SK-N-SH (cell line): ENCODE measurements at regions not wholly inside any gene's neighbourhood (a gene's known extent, or its start where the extent isn't known, plus 50 kb on each side); places are given as distances from the start of the nearest gene placed in this dataset.
A peak's percentile ranks its signal among the peaks of the same experiment; 100 is the strongest.

Source experiments
- CTCF ChIA-PET: fragments of 300-600, 350-600 bp; formaldehyde crosslinking; extraction: SDS; loops from one replicate; lab custom pipeline; 2021; lab: Yijun Ruan, JAX
- POLR2A ChIA-PET: fragments of 350-600 bp; sonication (Branson Sonifier 250); formaldehyde crosslinking; extraction: SDS; loops from one replicate; lab custom pipeline; 2020; ENCODE audit warnings: antibody characterized with exemption, inconsistent platforms; lab: Yijun Ruan, JAX
- DNase-seq: peaks from one replicate; pipeline ENCODE4 v3.0.0; 2012
- H2AFZ ChIP-seq: fragments of 200-600 bp; sonication (generic); 2 replicates; pipeline ENCODE4 v1.8.1; 2016; ENCODE audit warnings: antibody characterized with exemption, mild to moderate bottlenecking, low read depth
- H3F3A ChIP-seq: fragments of 200-600 bp; sonication (generic); replicated peaks from 2 replicates; pipeline ENCODE3; 2016; ENCODE audit warnings: antibody characterized with exemption, mild to moderate bottlenecking; ENCODE audit not compliant: insufficient read depth
- H3K27ac ChIP-seq, 2 experiments: fragments of 200-500 bp in 1 of 2; fragments of 200-600 bp in 1 of 2; sonication (Bioruptor generic) in 1 of 2; sonication (generic), shearing (Covaris generic) in 1 of 2; 2 replicates each; pipeline versions ENCODE4 v1.5.1 to v1.6.1; 2014 to 2016; ENCODE audit warnings: low read depth in 2 of 2, inconsistent platforms in 1 of 2, low read length in 1 of 2, mild to moderate bottlenecking in 1 of 2, mixed read lengths in 1 of 2
- H3K27me3 ChIP-seq: fragments of 200-600 bp; sonication (generic), shearing (Covaris generic); 2 replicates; pipeline ENCODE4 v1.6.1; 2016; ENCODE audit warnings: mixed run types; ENCODE audit not compliant: insufficient read depth
- H3K36me3 ChIP-seq, 2 experiments: fragments of 200-500 bp in 1 of 2; fragments of 200-600 bp in 1 of 2; sonication (Bioruptor generic) in 1 of 2; sonication (generic) in 1 of 2; replicated peaks in 1 of 2; 2 replicates each; pipeline versions ENCODE3 to v1.5.1; 2014 to 2016; ENCODE audit warnings: low read length in 1 of 2, mild to moderate bottlenecking in 1 of 2; ENCODE audit not compliant: insufficient read depth in 2 of 2, control insufficient read depth in 1 of 2
- H3K4me1 ChIP-seq, 2 experiments: fragments of 200-500 bp in 1 of 2; fragments of 200-600 bp in 1 of 2; sonication (Bioruptor generic) in 1 of 2; sonication (generic), shearing (Covaris generic) in 1 of 2; 2 replicates each; pipeline versions ENCODE4 v1.5.1 to v1.6.1; 2014 to 2016; ENCODE audit warnings: low read depth in 1 of 2, low read length in 1 of 2, mixed run types in 1 of 2; ENCODE audit not compliant: insufficient read depth in 2 of 2, control insufficient read depth in 1 of 2
- H3K4me2 ChIP-seq: fragments of 200-600 bp; sonication (generic), shearing (Covaris generic); 2 replicates; pipeline ENCODE4 v1.6.1; 2017; ENCODE audit warnings: mixed run types
- H3K4me3 ChIP-seq, 2 experiments: fragments of 200-500 bp in 1 of 2; fragments of 200-600 bp in 1 of 2; sonication (Bioruptor generic) in 1 of 2; sonication (generic), shearing (Covaris generic) in 1 of 2; 2 replicates each; pipeline versions ENCODE4 v1.5.1 to v1.8.1; 2014 to 2016; ENCODE audit warnings: low read depth in 2 of 2, inconsistent platforms in 1 of 2, low read length in 1 of 2, mild to moderate bottlenecking in 1 of 2, mixed read lengths in 1 of 2, moderate library complexity in 1 of 2
- H3K79me2 ChIP-seq: fragments of 200-600 bp; sonication (generic); 2 replicates; pipeline ENCODE4 v1.8.1; 2017; ENCODE audit warnings: mild to moderate bottlenecking; ENCODE audit not compliant: insufficient read depth
- H3K9ac ChIP-seq: fragments of 200-600 bp; sonication (generic); 2 replicates; pipeline ENCODE4 v1.6.1; 2017; ENCODE audit warnings: mixed run types
- H3K9me2 ChIP-seq: fragments of 200-600 bp; sonication (generic); 2 replicates; pipeline ENCODE4 v1.6.1; 2017; ENCODE audit warnings: mixed run types
- H3K9me3 ChIP-seq: fragments of 200-600 bp; sonication (generic); 2 replicates; pipeline ENCODE4 v1.6.1; 2017; ENCODE audit warnings: mixed run types, mild to moderate bottlenecking, moderate library complexity
- H4K20me1 ChIP-seq: fragments of 200-600 bp; sonication (generic); 2 replicates; pipeline ENCODE4 v1.6.1; 2017; ENCODE audit warnings: mild to moderate bottlenecking, mixed run types; ENCODE audit not compliant: insufficient read depth
- CHD2 ChIP-seq: fragments of 150-350 bp; IDR thresholded peaks from 2 replicates; pipeline ENCODE4 v1.6.1; 2018; ENCODE audit warnings: low read length; ENCODE audit not compliant: partially characterized antibody
- ELF1 ChIP-seq: IDR thresholded peaks from 2 replicates; pipeline ENCODE4 v1.4.0; 2012
- EP300 ChIP-seq, 2 experiments: IDR thresholded peaks; 2 replicates each; pipeline versions ENCODE4 v1.4.0 to v1.6.1; 2012; ENCODE audit warnings: borderline replicate concordance in 1 of 2, low read depth in 1 of 2, low read length in 1 of 2
- EZH2phosphoT487 ChIP-seq: fragments of 200-600 bp; sonication (generic); IDR thresholded peaks from 2 replicates; pipeline ENCODE4 v1.6.1; 2017; ENCODE audit warnings: low read depth, mixed run types, mild to moderate bottlenecking, antibody characterized with exemption, moderate library complexity, borderline replicate concordance
- FOSL2 ChIP-seq: IDR thresholded peaks from 2 replicates; pipeline ENCODE4 v1.4.0; 2012; ENCODE audit warnings: low read depth, mild to moderate bottlenecking, moderate library complexity, borderline replicate concordance
- FOXJ3 ChIP-seq: sonication (generic); formaldehyde crosslinking; IDR thresholded peaks from 2 replicates; pipeline ENCODE4 v1.5.1; 2020; ENCODE audit warnings: mild to moderate bottlenecking, missing genetic modification reagents
- FOXM1 ChIP-seq: IDR thresholded peaks from 2 replicates; pipeline ENCODE4 v1.4.0; 2012; ENCODE audit warnings: low read depth, mild to moderate bottlenecking
- GABPA ChIP-seq: IDR thresholded peaks from 2 replicates; pipeline ENCODE4 v1.4.0; 2012; ENCODE audit warnings: low read depth, mild to moderate bottlenecking
- GATA2 ChIP-seq: sonication (generic); formaldehyde crosslinking; IDR thresholded peaks from 2 replicates; pipeline ENCODE4 v1.5.0; 2020; ENCODE audit warnings: mild to moderate bottlenecking, missing genetic modification reagents
- IRF3 ChIP-seq: fragments of 150-350 bp; IDR thresholded peaks from 2 replicates; pipeline ENCODE4 v1.6.1; 2016; ENCODE audit warnings: mild to moderate bottlenecking, low read depth, low read length
- JUND ChIP-seq: IDR thresholded peaks from 2 replicates; pipeline ENCODE4 v1.4.0; 2012
- MAX ChIP-seq: IDR thresholded peaks from 2 replicates; pipeline ENCODE4 v1.4.0; 2012; ENCODE audit warnings: low read depth
- MEF2A ChIP-seq: IDR thresholded peaks from 2 replicates; pipeline ENCODE4 v1.4.0; 2012; ENCODE audit warnings: low read depth, borderline replicate concordance
- MXI1 ChIP-seq: IDR thresholded peaks from 2 replicates; pipeline ENCODE4 v1.6.1; 2012; ENCODE audit warnings: mild to moderate bottlenecking, low read depth, low read length, improper control_type of control experiment
- NFIC ChIP-seq: IDR thresholded peaks from 2 replicates; pipeline ENCODE4 v1.4.0; 2012; ENCODE audit warnings: borderline replicate concordance
- NRF1 ChIP-seq: IDR thresholded peaks from 2 replicates; pipeline ENCODE4 v1.6.1; 2012; ENCODE audit warnings: low read depth, mild to moderate bottlenecking, low read length
- PBX3 ChIP-seq: IDR thresholded peaks from 2 replicates; pipeline ENCODE4; 2012
- POLR2AphosphoS5 ChIP-seq: IDR thresholded peaks from 2 replicates; pipeline ENCODE4 v1.6.1; 2012; ENCODE audit warnings: low read depth, low read length
- RAD21 ChIP-seq: IDR thresholded peaks from 2 replicates; pipeline ENCODE4 v1.6.1; 2012; ENCODE audit warnings: mild to moderate bottlenecking, low read length
- REST ChIP-seq: IDR thresholded peaks from 2 replicates; pipeline ENCODE4 v1.6.1; 2012; ENCODE audit warnings: mild to moderate bottlenecking, low read depth, low read length, moderate library complexity
- RFX5 ChIP-seq: IDR thresholded peaks from 2 replicates; pipeline ENCODE4 v1.6.1; 2012; ENCODE audit warnings: mild to moderate bottlenecking, improper control_type of control experiment, low read length
- SIN3A ChIP-seq: IDR thresholded peaks from 2 replicates; pipeline ENCODE4 v1.6.1; 2012; ENCODE audit warnings: low read depth, mild to moderate bottlenecking, low read length, moderate library complexity, borderline replicate concordance
- SMC3 ChIP-seq: IDR thresholded peaks from 2 replicates; pipeline ENCODE4 v1.6.1; 2012; ENCODE audit warnings: low read depth, low read length, improper control_type of control experiment
- TAF1 ChIP-seq: IDR thresholded peaks from 2 replicates; pipeline ENCODE4 v1.6.1; 2012; ENCODE audit warnings: low read depth, mild to moderate bottlenecking, low read length, moderate library complexity, borderline replicate concordance
- TCF12 ChIP-seq: IDR thresholded peaks from 2 replicates; pipeline ENCODE4 v1.4.0; 2012
- TEAD4 ChIP-seq: IDR thresholded peaks from 2 replicates; pipeline ENCODE4 v1.4.0; 2012; ENCODE audit warnings: mild to moderate bottlenecking, borderline replicate concordance; ENCODE audit not compliant: insufficient read depth
- USF1 ChIP-seq: IDR thresholded peaks from 2 replicates; pipeline ENCODE4 v1.4.0; 2012; ENCODE audit warnings: low read depth, borderline replicate concordance
- YY1 ChIP-seq: IDR thresholded peaks from 2 replicates; pipeline ENCODE4 v1.4.0; 2012; ENCODE audit warnings: low read depth, mild to moderate bottlenecking
- WGBS: methylation state at CpG from one replicate; pipeline ENCODE4 v1.1.6; 2017; ENCODE audit warnings: low lambda C conversion rate; 5-methylcytosine and 5-hydroxymethylcytosine counted together

GRCh38 chr17:72407336-72407909, 286.6 kb downstream of the SOX9 start:
- peak overlapping the region; percentile 75 for H3K9ac ChIP-seq
- H3K36me3 ChIP-seq: no peaks in the 10 kb centered on the region
- H3K27me3 ChIP-seq: no peaks in the 10 kb centered on the region
- no peaks in the 10 kb centered on the region for H3K9me2 ChIP-seq
- H3K27ac ChIP-seq: peak overlapping the region; percentile 86 to 99
- H3K4me2 ChIP-seq: peak overlapping the region; percentile 66
- no peaks in the 10 kb centered on the region for H4K20me1 ChIP-seq
- H3K4me3 ChIP-seq: peak overlapping the region; percentile 7 to 13; a peak in 1 of 4 replicates
- POLR2A ChIA-PET: no interaction called here
- H3K79me2 ChIP-seq: peaks cover 13% of the 10 kb centered on the region; the same call in 1 of the 2 replicates
- CTCF ChIA-PET: interaction anchor here (0.9 to 1.2 kb wide), 5 partner anchors 15 to 132 kb away, joined by 3 to 4 read pairs (median 4); no protein-coding TSS in a partner anchor
- no peak overlapping the region for H2AFZ ChIP-seq
- DNase-seq: peak; percentile 89
- no peaks in the 10 kb centered on the region for H3K9me3 ChIP-seq
- peaks cover 22 to 52% of the 10 kb centered on the region in 2 experiments for H3K4me1 ChIP-seq
- WGBS: 3% methylated on average over 5 of the region's 5 CpGs
- peaks cover 20% of the 10 kb centered on the region for H3F3A ChIP-seq
- TF ChIP-seq SIN3A (peak; percentile 59; the same call in 1 of the 2 replicates), ELF1 (peak; percentile 39; the same call in 1 of the 2 replicates), YY1 (peak; percentile 64; the same call in 1 of the 2 replicates), CHD2 (peak; percentile 71), FOXM1 (peak; percentile 62; the same call in 1 of the 2 replicates), MAX (peak; percentile 91), TCF12 (peak; percentile 97), PBX3 (peak; percentile 76), GATA2 (no peak), JUND (peak; percentile 91), SMC3 (0 out of 2 replicates have a peak, but pooled peaks have one; percentile 10), FOSL2 (peak; percentile 97), REST (peak; percentile 70), EZH2phosphoT487 (no peak), FOXJ3 (CRISPR knock-in tag) (peak; percentile 81), NRF1 (no peak), RFX5 (peak; percentile 56; the same call in 1 of the 2 replicates), MEF2A (no peak; the same call in 1 of the 2 replicates), GABPA (0 out of 2 replicates have a peak, but pooled peaks have one; percentile 29), POLR2AphosphoS5 (peak; percentile 77; the same call in 1 of the 2 replicates), EP300 (IDR thresholded peaks at IDR 0.05; ENCODE audit: borderline replicate concordance in 1 of 2, low read depth in 1 of 2, low read length in 1 of 2) (peak; percentile 82 to 90), NFIC (peak; percentile 95), TAF1 (0 out of 2 replicates have a peak, but pooled peaks have one; percentile 39), TEAD4 (peak; percentile 72; the same call in 1 of the 2 replicates), IRF3 (no peak), MXI1 (peak; percentile 92), USF1 (no peak), RAD21 (peak; percentile 33)
